Activated T-cell treated with anti-CD3 and anti-CD28 coated beads for 4 hours (primary cell): ENCODE measurements at regions not wholly inside any gene's neighbourhood (a gene's known extent, or its start where the extent isn't known, plus 50 kb on each side); places are given as distances from the start of the nearest gene placed in this dataset.

Source experiments
- DNase-seq: peaks from one replicate; pipeline ENCODE4 v3.0.0-alpha.2; 2020

DNA sequence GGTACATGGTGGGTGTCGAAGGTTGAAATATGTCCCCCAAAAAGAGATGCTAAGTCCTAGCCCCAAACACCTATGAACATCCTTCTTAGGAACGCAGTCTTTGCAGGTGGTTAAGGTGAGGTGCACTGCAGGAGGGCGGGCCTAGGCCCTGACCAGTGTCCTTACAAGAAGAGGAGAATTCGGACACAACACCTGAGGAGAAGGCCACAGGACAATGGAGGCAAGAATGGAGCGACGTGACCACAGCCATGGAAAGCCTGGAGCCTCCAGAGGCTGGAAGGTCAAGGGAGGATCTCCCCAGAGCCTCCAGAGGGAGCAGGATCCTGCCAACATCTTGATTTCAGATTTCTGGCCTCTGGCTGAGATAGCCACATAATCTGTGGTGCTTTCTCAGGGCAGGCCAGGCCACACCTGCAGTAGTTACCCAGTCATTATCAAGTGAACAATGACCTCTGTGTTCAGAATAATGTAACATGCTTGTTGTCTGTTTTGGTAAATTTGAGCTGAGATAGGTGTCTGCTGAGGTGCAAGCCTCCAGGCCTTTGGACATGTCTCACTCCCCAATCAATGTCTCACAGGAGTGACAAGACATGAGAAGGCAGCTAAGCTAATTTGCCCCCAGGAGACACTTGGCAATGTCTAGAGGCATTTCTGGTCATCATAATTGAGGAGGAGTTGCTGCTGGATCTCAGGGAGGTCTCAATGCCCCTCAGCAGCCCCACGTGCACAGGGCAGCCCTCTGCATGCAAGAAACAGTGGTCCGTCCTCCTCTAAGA lies 498.9 kb downstream of the BRD1 start:
- no peak for DNase-seq

DNA sequence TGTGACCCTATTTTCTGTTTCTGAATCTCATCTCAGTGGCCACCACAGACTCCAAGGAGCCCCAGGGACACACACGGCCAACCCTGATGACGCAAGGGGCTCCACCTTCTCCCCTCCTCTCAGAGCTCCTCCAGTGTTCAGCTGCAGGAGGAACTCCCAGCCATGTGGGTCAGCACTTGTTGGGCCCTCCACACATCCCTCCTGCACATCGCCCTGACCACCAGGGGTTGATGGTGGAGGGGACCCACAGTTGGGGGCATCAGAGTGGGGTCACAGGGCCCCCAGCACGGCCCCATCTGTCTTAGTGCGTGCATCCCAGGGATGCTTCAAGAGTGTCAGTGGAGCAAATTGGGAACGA lies 499.6 kb downstream of the BRD1 start:
- no peak for DNase-seq

GRCh38 chr22:49327411-49328117 lies 500.1 kb downstream of the BRD1 start:
- DNase-seq: no peak

DNA sequence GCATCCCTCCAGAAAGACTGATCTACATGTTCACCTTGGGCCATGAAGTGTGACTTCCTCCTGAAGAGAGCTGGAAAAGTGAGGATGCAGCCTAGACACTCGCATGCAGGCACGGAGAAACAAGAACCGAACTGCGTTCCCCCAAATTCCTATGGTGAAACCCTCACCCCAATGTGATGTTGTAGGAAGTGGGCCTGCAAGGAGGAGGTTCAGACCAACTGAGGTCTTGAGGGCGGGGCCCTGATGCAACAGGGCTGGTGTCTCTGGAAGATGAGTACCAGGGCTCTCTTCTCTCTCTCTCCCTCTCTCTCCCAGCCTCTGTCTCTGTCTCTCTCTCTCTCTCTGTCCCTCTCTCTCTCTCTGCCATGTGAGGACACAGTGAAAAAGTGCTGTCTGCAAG lies 501.1 kb downstream of the BRD1 start:
- no peak for DNase-seq

GRCh38 chr22:49325531-49326395 lies 501.9 kb downstream of the BRD1 start:
- no peak for DNase-seq

GRCh38 chr22:49324527-49325491 lies 502.9 kb downstream of the BRD1 start:
- no peak for DNase-seq

- DNase-seq: no peak
Observed at GRCh38 chr22:49323751-49324415, 503.8 kb downstream of the BRD1 start.

DNA sequence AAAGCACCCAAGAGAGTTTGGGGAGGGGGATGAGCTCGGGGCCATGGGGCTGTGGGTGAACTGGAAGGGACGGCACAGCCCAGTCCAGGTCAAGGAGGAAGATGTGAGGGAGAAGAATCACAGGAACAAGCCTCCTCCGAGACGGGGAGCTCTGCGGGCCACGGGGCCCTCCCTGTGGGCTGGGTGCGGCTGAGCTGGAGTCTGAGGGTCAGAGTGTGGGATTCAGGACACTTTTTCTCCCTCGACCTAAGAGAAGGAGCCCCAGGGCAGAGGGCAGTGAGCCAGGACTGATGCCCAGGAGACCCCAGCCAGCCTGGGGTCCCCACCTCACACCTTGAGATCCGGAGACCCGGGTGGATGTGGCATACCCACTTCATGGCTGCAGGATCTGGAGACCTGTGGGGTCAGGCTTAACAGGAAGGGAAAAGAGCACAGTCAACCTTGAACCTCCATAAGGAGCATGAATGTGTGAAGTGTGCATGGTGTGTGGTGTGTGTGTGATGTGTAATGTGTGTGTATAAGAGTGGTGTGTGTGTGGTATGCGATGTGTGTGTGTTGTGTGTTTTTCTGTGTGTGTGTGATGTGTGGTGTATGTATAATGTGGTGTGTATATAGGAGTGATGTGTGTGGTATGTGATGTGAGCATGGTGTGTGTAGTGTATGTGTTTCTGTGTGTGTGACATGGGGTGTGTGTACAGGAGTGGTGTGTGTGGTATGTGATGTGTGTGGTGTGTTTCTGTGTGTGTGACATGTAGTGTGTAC lies 504.6 kb downstream of the BRD1 start:
- DNase-seq: no peak

GRCh38 chr22:49322231-49322630 lies 505.4 kb downstream of the BRD1 start:
- DNase-seq: no peak

- DNase-seq: no peak
Observed at GRCh38 chr22:49321477-49322055, 506.1 kb downstream of the BRD1 start.

- DNase-seq: no peak
Observed at GRCh38 chr22:49320714-49321476, 506.8 kb downstream of the BRD1 start.

DNA sequence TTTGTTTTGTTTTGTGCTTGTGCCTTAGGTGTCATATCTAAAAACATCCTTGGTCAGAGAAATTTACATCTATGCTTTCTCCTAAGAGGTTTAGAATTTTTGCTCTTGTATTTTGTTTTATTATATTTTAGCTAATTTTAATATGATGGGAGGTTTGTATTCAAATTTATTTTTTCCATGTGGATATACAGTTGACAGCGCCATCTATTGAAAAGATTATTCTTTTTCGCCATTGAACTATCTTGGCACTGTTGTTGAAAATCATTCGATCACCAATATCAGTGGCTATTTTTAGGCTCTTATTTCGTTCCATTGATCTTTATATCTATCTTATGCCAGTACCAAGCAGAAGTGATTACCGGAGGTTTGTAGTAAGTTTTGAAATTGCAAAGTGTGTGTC lies 510.3 kb downstream of the BRD1 start:
- DNase-seq: no peak

- DNase-seq: no peak
Observed at GRCh38 chr22:49312601-49313000, 515.1 kb downstream of the BRD1 start.

GRCh38 chr22:49310354-49310753 lies 517.3 kb downstream of the BRD1 start:
- no peak for DNase-seq

GRCh38 chr22:49308300-49308699 lies 519.4 kb downstream of the BRD1 start:
- no peak for DNase-seq

DNA sequence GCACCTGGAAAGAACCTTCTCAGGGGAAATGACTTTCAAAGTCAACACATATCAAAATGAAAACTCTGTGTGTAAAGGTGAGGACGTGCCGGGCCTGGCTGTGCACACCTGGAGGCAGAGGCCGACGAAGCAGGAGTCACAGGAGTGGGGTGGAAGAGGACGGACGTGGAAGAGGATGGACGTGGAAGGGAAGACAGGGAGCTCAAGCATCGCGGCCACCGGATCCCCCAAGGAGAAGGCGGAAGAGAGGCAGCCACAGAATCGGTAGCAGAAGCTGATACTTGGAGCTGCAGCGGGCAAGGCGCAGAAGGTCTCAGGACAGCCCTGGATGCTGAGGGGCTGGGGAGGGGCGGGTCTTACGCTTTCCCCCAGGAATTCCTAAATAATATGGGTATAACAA lies 519.8 kb downstream of the BRD1 start:
- no peak for DNase-seq

GRCh38 chr22:49307481-49307830 lies 520.2 kb downstream of the BRD1 start:
- DNase-seq: no peak

DNA sequence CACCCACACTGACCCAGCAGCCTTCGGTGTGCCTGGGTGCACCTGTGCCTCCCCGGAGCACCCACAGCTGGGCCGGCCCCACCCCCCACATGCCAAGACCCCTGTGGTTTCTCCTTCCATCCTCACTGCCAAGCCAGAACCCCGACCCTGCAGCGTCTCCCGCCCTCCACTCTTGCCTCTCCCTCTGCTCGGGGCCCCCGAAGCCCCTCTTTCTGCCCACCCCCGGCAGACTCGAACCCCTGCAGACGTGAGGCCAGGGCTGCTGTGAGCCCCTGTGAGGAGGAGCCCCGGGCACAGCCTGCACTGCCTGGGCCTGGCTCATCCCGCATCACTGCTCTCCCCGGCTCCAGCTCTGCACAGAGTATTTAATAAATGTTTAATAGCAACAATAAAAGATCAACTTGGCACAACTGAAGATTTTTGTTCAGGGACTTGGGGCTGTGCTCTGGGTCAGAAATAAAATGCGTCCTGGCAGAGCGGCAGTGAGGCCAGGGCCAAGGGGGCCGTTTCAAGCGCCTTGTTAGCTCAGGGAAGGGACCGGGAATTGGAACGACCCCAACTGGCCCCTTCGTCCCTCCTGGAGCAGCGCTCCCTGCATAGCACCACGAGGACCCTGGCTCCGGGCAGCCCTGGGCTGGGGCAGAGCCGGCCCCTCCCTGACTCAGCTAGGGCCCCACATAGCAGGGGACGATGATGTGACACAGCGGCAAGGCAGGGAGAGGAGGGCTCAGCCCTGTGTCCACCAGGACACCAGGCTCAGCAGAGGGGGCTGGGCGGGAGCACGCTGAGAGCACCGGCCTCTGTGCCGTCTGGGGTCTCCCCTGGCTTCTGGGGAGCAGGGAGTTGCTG lies 520.8 kb downstream of the BRD1 start:
- DNase-seq: no peak
